DND-41 (cell line): ENCODE measurements at regions not wholly inside any gene's neighbourhood (a gene's known extent, or its start where the extent isn't known, plus 50 kb on each side); places are given as distances from the start of the nearest gene placed in this dataset.

Experiments used
- ATAC-seq: fragments of 200-7000 bp; cut with Tn5 transposase; 3 replicates; pipeline ENCODE4 v1.9.1; 2021; ENCODE audit warnings: low read depth; ENCODE audit not compliant: insufficient read depth
- DNase-seq: peaks from one replicate; pipeline ENCODE4 v3.0.0-alpha.2; 2020
- H2AFZ ChIP-seq: 2 replicates; pipeline ENCODE4 v1.6.0; 2012; ENCODE audit warnings: low read depth, low read length
- H3K27ac ChIP-seq: 2 replicates; pipeline ENCODE4 v1.5.1; 2012; ENCODE audit warnings: low read length, inconsistent platforms
- H3K27me3 ChIP-seq: fragments of 200-600 bp; sonication (generic); 2 replicates; pipeline ENCODE4 v1.6.0; 2012; ENCODE audit warnings: low read length, mild to moderate bottlenecking, inconsistent platforms; ENCODE audit not compliant: insufficient read depth, poor library complexity
- H3K36me3 ChIP-seq: 2 replicates; pipeline ENCODE4 v1.5.1; 2012; ENCODE audit warnings: low read length, inconsistent platforms; ENCODE audit not compliant: insufficient read depth
- H3K4me1 ChIP-seq: 2 replicates; pipeline ENCODE4 v1.5.1; 2012; ENCODE audit warnings: mild to moderate bottlenecking, low read length; ENCODE audit not compliant: insufficient read depth
- H3K4me2 ChIP-seq: 2 replicates; pipeline ENCODE4 v1.6.0; 2012; ENCODE audit warnings: mild to moderate bottlenecking, moderate library complexity, low read length, inconsistent platforms; ENCODE audit not compliant: insufficient read depth
- H3K4me3 ChIP-seq, 2 experiments: fragments of 200-600 bp in 1 of 2; shearing (Covaris generic) in 1 of 2; 2 replicates each; pipeline ENCODE4 v1.5.1; 2012 to 2016; ENCODE audit warnings: inconsistent platforms in 2 of 2, low read length in 2 of 2, mild to moderate bottlenecking in 2 of 2, low read depth in 1 of 2, moderate library complexity in 1 of 2
- H3K79me2 ChIP-seq: 2 replicates; pipeline ENCODE4 v1.6.0; 2012; ENCODE audit warnings: low read length, inconsistent platforms; ENCODE audit not compliant: insufficient read depth
- H3K9ac ChIP-seq: 2 replicates; pipeline ENCODE4 v1.6.0; 2012; ENCODE audit warnings: low read depth, mild to moderate bottlenecking, inconsistent platforms, low read length, moderate library complexity
- H3K9me3 ChIP-seq: 2 replicates; pipeline ENCODE4 v1.5.1; 2012; ENCODE audit warnings: low read length, moderate library complexity, mild to moderate bottlenecking, inconsistent platforms; ENCODE audit not compliant: insufficient read depth, severe bottlenecking
- H4K20me1 ChIP-seq: 2 replicates; pipeline ENCODE4 v1.6.0; 2012; ENCODE audit warnings: low read length; ENCODE audit not compliant: insufficient read depth
- CTCF ChIP-seq: IDR thresholded peaks from 2 replicates; pipeline ENCODE4 v1.5.1; 2012; ENCODE audit warnings: borderline replicate concordance, low read length, moderate library complexity, mild to moderate bottlenecking; ENCODE audit not compliant: poor library complexity, severe bottlenecking; ENCODE audit errors: extremely low read depth
- EZH2 ChIP-seq: IDR thresholded peaks from 3 replicates; pipeline ENCODE4 v1.6.1; 2012; ENCODE audit warnings: borderline replicate concordance, low read depth, mild to moderate bottlenecking, moderate library complexity, low read length, inconsistent platforms; ENCODE audit not compliant: severe bottlenecking

GRCh38 chr20:58001946-58002345 is 226.5 kb downstream of the ANKRD60 start:
- H3K4me3 ChIP-seq, result no peak overlapping the region
- no peak for ATAC-seq
- no peak overlapping the region for H3K4me2 ChIP-seq
- no peak overlapping the region for H2AFZ ChIP-seq
- H3K79me2 ChIP-seq, result no peaks in the 10 kb centered on the region
- H4K20me1 ChIP-seq, result no peaks in the 10 kb centered on the region
- no peaks in the 10 kb centered on the region for H3K36me3 ChIP-seq
- H3K9ac ChIP-seq, result no peak overlapping the region
- H3K4me1 ChIP-seq, result no peaks in the 10 kb centered on the region
- H3K27me3 ChIP-seq, result no peaks in the 10 kb centered on the region
- no peak for TF ChIP-seq EZH2
- TF ChIP-seq CTCF, result no peak
- H3K27ac ChIP-seq, result no peak overlapping the region
- H3K9me3 ChIP-seq, result no peaks in the 10 kb centered on the region
- DNase-seq, result no peak

GRCh38 chr20:58001381-58001780 is 227.1 kb downstream of the ANKRD60 start:
- no peaks in the 10 kb centered on the region for H3K9me3 ChIP-seq
- H4K20me1 ChIP-seq, result no peaks in the 10 kb centered on the region
- no peak for TF ChIP-seq EZH2
- TF ChIP-seq CTCF, result no peak
- H3K27me3 ChIP-seq, result no peaks in the 10 kb centered on the region
- no peaks in the 10 kb centered on the region for H3K79me2 ChIP-seq
- H3K9ac ChIP-seq, result no peak overlapping the region
- DNase-seq (no peak), ATAC-seq (no peak)
- no peak overlapping the region for H3K27ac ChIP-seq
- H3K36me3 ChIP-seq, result no peaks in the 10 kb centered on the region
- H3K4me1 ChIP-seq, result no peaks in the 10 kb centered on the region
- H3K4me3 ChIP-seq, result no peak overlapping the region
- H3K4me2 ChIP-seq, result no peak overlapping the region
- H2AFZ ChIP-seq, result no peak overlapping the region

DNA sequence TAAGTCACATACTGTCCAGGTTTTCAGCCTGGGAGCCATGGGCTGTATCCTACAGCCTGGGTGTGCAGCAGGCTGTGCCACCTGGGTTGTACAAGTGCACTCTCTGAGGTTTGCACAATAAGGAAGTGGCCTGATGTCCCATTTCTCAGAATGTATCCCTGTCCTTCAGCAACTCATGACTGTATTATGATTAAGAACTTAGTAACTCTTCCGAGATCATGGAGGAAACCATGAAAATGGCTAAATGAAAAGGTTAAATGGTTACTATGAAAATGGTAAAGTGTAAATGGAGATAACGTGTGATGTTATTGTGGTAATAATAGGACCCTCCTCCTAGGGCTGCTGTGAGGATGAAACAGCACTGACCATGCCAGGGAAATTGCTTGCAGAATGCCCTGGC is 227.6 kb downstream of the ANKRD60 start:
- no peaks in the 10 kb centered on the region for H3K36me3 ChIP-seq
- DNase-seq (no peak), ATAC-seq (no peak)
- no peak overlapping the region for H3K4me3 ChIP-seq
- H3K4me2 ChIP-seq, result no peak overlapping the region
- TF ChIP-seq CTCF (no peak), EZH2 (no peak)
- H4K20me1 ChIP-seq, result no peaks in the 10 kb centered on the region
- H2AFZ ChIP-seq, result no peak overlapping the region
- H3K4me1 ChIP-seq, result no peaks in the 10 kb centered on the region
- H3K27ac ChIP-seq, result no peak overlapping the region
- no peaks in the 10 kb centered on the region for H3K9me3 ChIP-seq
- H3K79me2 ChIP-seq, result no peaks in the 10 kb centered on the region
- no peaks in the 10 kb centered on the region for H3K27me3 ChIP-seq
- no peak overlapping the region for H3K9ac ChIP-seq

GRCh38 chr20:57999465-58000111 is 228.9 kb downstream of the ANKRD60 start:
- Histone ChIP-seq H3K9ac (no peak overlapping the region), H2AFZ (no peak overlapping the region), H3K9me3 (no peaks in the 10 kb centered on the region), H3K4me1 (no peaks in the 10 kb centered on the region), H3K4me3 (no peak overlapping the region), H3K27me3 (no peaks in the 10 kb centered on the region), H3K27ac (no peak overlapping the region), H3K4me2 (no peak overlapping the region), H3K36me3 (no peaks in the 10 kb centered on the region), H3K79me2 (no peaks in the 10 kb centered on the region), H4K20me1 (no peaks in the 10 kb centered on the region)
- peak; percentile 68 for ATAC-seq
- no peak for TF ChIP-seq CTCF
- no peak for TF ChIP-seq EZH2
- peak; percentile 24 for DNase-seq
